ENCODE measurements at regions not wholly inside any gene's neighbourhood (a gene's known extent, or its start where the extent isn't known, plus 50 kb on each side); places are given as distances from the start of the nearest gene placed in this dataset.

DNA sequence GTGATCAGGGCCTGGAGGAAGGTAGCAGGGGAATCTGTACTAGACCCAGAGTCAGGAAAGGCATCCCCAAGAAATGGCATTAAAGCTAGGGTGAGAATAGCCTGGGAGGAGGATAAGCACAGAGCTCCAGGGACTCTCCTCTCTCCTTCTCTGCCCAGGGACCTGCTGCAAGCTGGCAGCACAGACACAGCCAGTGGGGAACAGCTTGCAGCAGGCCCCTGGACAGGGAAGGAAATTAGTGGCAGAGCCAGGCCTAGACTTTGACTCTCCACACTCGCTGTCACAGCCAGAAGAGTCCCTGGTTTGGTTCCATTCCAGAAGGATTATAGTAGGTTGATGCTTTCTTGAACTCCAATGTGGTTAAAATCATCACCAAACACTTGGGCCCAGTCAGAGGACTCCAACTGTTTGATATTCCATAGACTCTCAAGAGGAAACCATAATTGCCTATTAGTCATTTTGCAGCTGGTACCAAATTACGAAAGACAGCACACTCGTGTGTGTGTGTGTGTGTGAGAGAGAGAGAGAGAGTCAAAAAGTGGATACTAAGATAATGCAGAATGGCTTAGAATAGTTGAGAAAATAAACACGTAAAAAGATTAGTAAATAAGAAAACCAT, 95.5 kb upstream of the ATP8B1 start:
- Histone ChIP-seq H3K9me3 (no peaks in the 10 kb centered on the region), H3K4me1 (peaks cover 41% of the 10 kb centered on the region), H3K4me3 (no peak overlapping the region), H3K4me2 (0 out of 3 replicates have a peak overlapping the region, but pooled peaks have one; percentile 2), H3K27ac (peak overlapping the region; percentile 51 to 98)
- POLR2A ChIA-PET = no interaction called here
- 32% methylated on average over 4 of the region's 4 CpGs for WGBS (ENCODE audit: missing lambda C conversion rate)
- CTCF ChIA-PET = interaction anchor here (0.7 to 2.8 kb wide), 4 partner anchors 13 to 866 kb away, joined by 3 to 16 read pairs (median 4); no protein-coding TSS in a partner anchor
- no peak for FAIRE-seq
- ATAC-seq = no peak
- peak in 1 of 2 experiments; percentile 16 for DNase-seq (ENCODE audit: low read depth in 1 of 2, low spot score in 1 of 2)
- TF ChIP-seq FOSL2 (IDR thresholded peaks at IDR 0.05) = no peak
- TF ChIP-seq FOSL2 (CRISPR knock-in tag; IDR thresholded peaks at IDR 0.05) = peak; percentile 57
- TF ChIP-seq PHF8 (IDR thresholded peaks at IDR 0.05; ENCODE audit: borderline replicate concordance, low read depth) = no peak

GRCh38 chr18:57895182-57895581, 92.1 kb upstream of the ATP8B1 start:
- FAIRE-seq (no peak), ATAC-seq (no peak)

GRCh38 chr18:57891707-57892391, 88.7 kb upstream of the ATP8B1 start:
- POLR2A ChIA-PET = no interaction called here
- no peak for FAIRE-seq
- no peak overlapping the region for H3K4me2 ChIP-seq
- no peak overlapping the region for H3K27ac ChIP-seq
- no peak for ATAC-seq
- DNase-seq (ENCODE audit: low read depth in 1 of 2, low spot score in 1 of 2) = no peak
- CTCF ChIA-PET = interaction anchor here (0.6 to 1.4 kb wide), 4 partner anchors 10 to 244 kb away, joined by 3 to 7 read pairs (median 3); no protein-coding TSS in a partner anchor
- WGBS (ENCODE audit: missing lambda C conversion rate) = 46% methylated on average over 2 of the region's 2 CpGs
- no peak overlapping the region for H3K4me3 ChIP-seq
- peaks cover 3% of the 10 kb centered on the region; the same call in 2 of the 3 replicates for H3K9me3 ChIP-seq
- no peaks in the 10 kb centered on the region for H3K4me1 ChIP-seq
- no peak for TF ChIP-seq CBX8 (IDR thresholded peaks at IDR 0.05)
- no peak for TF ChIP-seq RCOR1 (IDR thresholded peaks at IDR 0.05; ENCODE audit: low read depth, low read length)
- TF ChIP-seq BHLHE40 (IDR thresholded peaks at IDR 0.05; ENCODE audit: low read depth, low read length) = no peak
- no peak for TF ChIP-seq TP53 (CRISPR knock-in tag; IDR thresholded peaks at IDR 0.05)
- no peak for TF ChIP-seq ZSCAN20 (CRISPR knock-in tag; IDR thresholded peaks at IDR 0.05)
- TF ChIP-seq MAX (IDR thresholded peaks at IDR 0.05) = no peak
- TF ChIP-seq ELK1 (IDR thresholded peaks at IDR 0.05; ENCODE audit: low read depth, low read length) = no peak
- TF ChIP-seq RAD21 (conservative IDR thresholded peaks at IDR 0.05 in 1 of 2, IDR thresholded peaks at IDR 0.05 in 1 of 2) = no peak
- TF ChIP-seq MYC (IDR thresholded peaks at IDR 0.05; ENCODE audit: borderline replicate concordance, low read length) = no peak
- TF ChIP-seq SMC3 (IDR thresholded peaks at IDR 0.05) = no peak
- TF ChIP-seq ZC3H11A (IDR thresholded peaks at IDR 0.05) = no peak
- TF ChIP-seq, protein P1, sequence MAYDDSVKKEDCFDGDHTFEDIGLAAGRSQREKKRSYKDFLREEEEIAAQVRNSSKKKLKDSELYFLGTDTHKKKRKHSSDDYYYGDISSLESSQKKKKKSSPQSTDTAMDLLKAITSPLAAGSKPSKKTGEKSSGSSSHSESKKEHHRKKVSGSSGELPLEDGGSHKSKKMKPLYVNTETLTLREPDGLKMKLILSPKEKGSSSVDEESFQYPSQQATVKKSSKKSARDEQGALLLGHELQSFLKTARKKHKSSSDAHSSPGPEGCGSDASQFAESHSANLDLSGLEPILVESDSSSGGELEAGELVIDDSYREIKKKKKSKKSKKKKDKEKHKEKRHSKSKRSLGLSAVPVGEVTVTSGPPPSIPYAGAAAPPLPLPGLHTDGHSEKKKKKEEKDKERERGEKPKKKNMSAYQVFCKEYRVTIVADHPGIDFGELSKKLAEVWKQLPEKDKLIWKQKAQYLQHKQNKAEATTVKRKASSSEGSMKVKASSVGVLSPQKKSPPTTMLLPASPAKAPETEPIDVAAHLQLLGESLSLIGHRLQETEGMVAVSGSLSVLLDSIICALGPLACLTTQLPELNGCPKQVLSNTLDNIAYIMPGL (CRISPR knock-in tag; IDR thresholded peaks at IDR 0.05; ENCODE audit: borderline replicate concordance) = no peak

More at GRCh38 chr18:57895182-57895581, 92.1 kb upstream of the ATP8B1 start:
- ChIA-PET POLR2A (no interaction called here), CTCF (interaction anchor here (0.5 kb wide), 1 partner anchor 44 kb away, joined by 3 read pairs; no protein-coding TSS in a partner anchor)
- WGBS (ENCODE audit: missing lambda C conversion rate) = 75% methylated on average over 9 of the region's 9 CpGs
- Histone ChIP-seq H3K4me2 (no peak overlapping the region), H3K27ac (peak overlapping the region in 1 of 2 experiments; percentile 26; a peak in 2 of 6 replicates), H3K4me1 (peaks cover 16% of the 10 kb centered on the region), H3K4me3 (no peak overlapping the region), H3K9me3 (no peaks in the 10 kb centered on the region)
- TF ChIP-seq RCOR1 (IDR thresholded peaks at IDR 0.05; ENCODE audit: low read depth, low read length) (no peak), NPAS2 (CRISPR knock-in tag; IDR thresholded peaks at IDR 0.05; ENCODE audit: borderline replicate concordance) (no peak), MAZ (IDR thresholded peaks at IDR 0.05; ENCODE audit: borderline replicate concordance, low read depth, low read length) (no peak), ZNF302 (CRISPR knock-in tag; IDR thresholded peaks at IDR 0.05) (no peak), BCL3 (IDR thresholded peaks at IDR 0.05) (no peak), MYC (IDR thresholded peaks at IDR 0.05; ENCODE audit: borderline replicate concordance, low read length) (no peak), NFE2L2 (conservative IDR thresholded peaks at IDR 0.05; ENCODE audit: low read length) (no peak), ZC3H11A (IDR thresholded peaks at IDR 0.05) (no peak), BHLHE40 (IDR thresholded peaks at IDR 0.05; ENCODE audit: low read depth, low read length) (no peak), CBX2 (IDR thresholded peaks at IDR 0.05; ENCODE audit: borderline replicate concordance, low read depth) (no peak), ATOH8 (CRISPR knock-in tag; IDR thresholded peaks at IDR 0.05; ENCODE audit: low read depth) (no peak), CEBPB (IDR thresholded peaks at IDR 0.05) (no peak)
- TF ChIP-seq, protein P1 (CRISPR knock-in tag; IDR thresholded peaks at IDR 0.05; ENCODE audit: borderline replicate concordance) = no peak
- DNase-seq (ENCODE audit: low read depth in 1 of 2, low spot score in 1 of 2) = no peak

Measured in A549 (cell line).